IPS-20b (cell line): ENCODE measurements at regions not wholly inside any gene's neighbourhood (a gene's known extent, or its start where the extent isn't known, plus 50 kb on each side); places are given as distances from the start of the nearest gene placed in this dataset.
"Not testable (repeated sequence)": the region's sequence is repeated elsewhere in the genome, so short reads cannot be mapped to it uniquely, and the experiment has no call there.

Experiments used
- H3K27ac ChIP-seq: one replicate; pipeline ENCODE4 v1.5.1; 2013; ENCODE audit warnings: low read length
- H3K27me3 ChIP-seq: 2 replicates; pipeline ENCODE4 v1.6.1; 2013; ENCODE audit warnings: mild to moderate bottlenecking, low read length, inconsistent platforms; ENCODE audit not compliant: insufficient read depth
- H3K36me3 ChIP-seq: 2 replicates; pipeline ENCODE4 v1.6.1; 2013; ENCODE audit warnings: low read depth, mild to moderate bottlenecking, inconsistent platforms, low read length, moderate library complexity; ENCODE audit not compliant: insufficient read depth
- H3K4me1 ChIP-seq: 2 replicates; pipeline ENCODE4 v1.6.1; 2013; ENCODE audit warnings: mild to moderate bottlenecking, control low read depth, inconsistent platforms, low read length, moderate library complexity; ENCODE audit not compliant: insufficient read depth
- H3K4me3 ChIP-seq: 2 replicates; pipeline ENCODE4 v1.5.1; 2013; ENCODE audit warnings: mild to moderate bottlenecking, low read length, inconsistent platforms
- H3K9ac ChIP-seq: 2 replicates; pipeline ENCODE4 v1.6.1; 2013; ENCODE audit warnings: low read depth, mild to moderate bottlenecking, inconsistent platforms, low read length, moderate library complexity
- H3K9me3 ChIP-seq: 2 replicates; pipeline ENCODE4 v1.6.1; 2013; ENCODE audit warnings: mild to moderate bottlenecking, low read depth, low read length, inconsistent platforms; ENCODE audit not compliant: insufficient read depth

GRCh38 chr5:112579599-112580170 lies 158.0 kb upstream of the APC start:
- no peak overlapping the region for H3K27ac ChIP-seq
- no peaks in the 10 kb centered on the region for H3K4me1 ChIP-seq
- H3K4me3 ChIP-seq = no peak overlapping the region
- no peaks in the 10 kb centered on the region for H3K9me3 ChIP-seq
- no peak overlapping the region for H3K9ac ChIP-seq
- no peaks in the 10 kb centered on the region for H3K27me3 ChIP-seq
- H3K36me3 ChIP-seq = no peaks in the 10 kb centered on the region

GRCh38 chr5:112581811-112582320 lies 155.8 kb upstream of the APC start:
- no peaks in the 10 kb centered on the region for H3K27me3 ChIP-seq
- no peaks in the 10 kb centered on the region; the same call in 1 of the 2 replicates for H3K4me1 ChIP-seq
- H3K4me3 ChIP-seq = no peak overlapping the region
- no peaks in the 10 kb centered on the region for H3K36me3 ChIP-seq
- no peak overlapping the region for H3K27ac ChIP-seq
- no peak overlapping the region for H3K9ac ChIP-seq
- H3K9me3 ChIP-seq = no peaks in the 10 kb centered on the region

- Histone ChIP-seq H3K36me3 (no peaks in the 10 kb centered on the region), H3K9me3 (no peaks in the 10 kb centered on the region), H3K4me3 (no peak overlapping the region), H3K27ac (no peak overlapping the region), H3K4me1 (no peaks in the 10 kb centered on the region; the same call in 1 of the 2 replicates), H3K9ac (no peak overlapping the region), H3K27me3 (no peaks in the 10 kb centered on the region)
Measured at GRCh38 chr5:112583166-112583565, 154.5 kb upstream of the APC start.

GRCh38 chr5:112584781-112585180 lies 152.9 kb upstream of the APC start:
- Histone ChIP-seq H3K36me3 (no peaks in the 10 kb centered on the region), H3K9ac (no peak overlapping the region), H3K27ac (no peak overlapping the region), H3K4me3 (no peak overlapping the region), H3K27me3 (no peaks in the 10 kb centered on the region), H3K9me3 (no peaks in the 10 kb centered on the region), H3K4me1 (no peaks in the 10 kb centered on the region; the same call in 1 of the 2 replicates)

GRCh38 chr5:112586596-112587062 lies 151.1 kb upstream of the APC start:
- Histone ChIP-seq H3K4me3 (no peak overlapping the region), H3K36me3 (no peaks in the 10 kb centered on the region), H3K4me1 (no peaks in the 10 kb centered on the region; the same call in 1 of the 2 replicates), H3K9ac (no peak overlapping the region), H3K9me3 (no peaks in the 10 kb centered on the region), H3K27me3 (no peaks in the 10 kb centered on the region), H3K27ac (no peak overlapping the region)

- H3K4me3 ChIP-seq, H3K9ac ChIP-seq, H3K27me3 ChIP-seq, H3K27ac ChIP-seq, H3K36me3 ChIP-seq, H3K9me3 ChIP-seq, H3K4me1 ChIP-seq: not testable (repeated sequence)
Measured at GRCh38 chr5:112590858-112591257, 146.8 kb upstream of the APC start.

GRCh38 chr5:112594095-112594850 lies 143.4 kb upstream of the APC start:
- Histone ChIP-seq H3K27ac (no peak overlapping the region), H3K9me3 (no peaks in the 10 kb centered on the region), H3K36me3 (no peaks in the 10 kb centered on the region), H3K4me3 (no peak overlapping the region), H3K4me1 (no peaks in the 10 kb centered on the region), H3K9ac (no peak overlapping the region), H3K27me3 (no peaks in the 10 kb centered on the region)

GRCh38 chr5:112594941-112595340 lies 142.7 kb upstream of the APC start:
- no peak overlapping the region for H3K9ac ChIP-seq
- H3K4me1 ChIP-seq = no peaks in the 10 kb centered on the region
- no peaks in the 10 kb centered on the region for H3K9me3 ChIP-seq
- H3K27me3 ChIP-seq = no peaks in the 10 kb centered on the region
- no peaks in the 10 kb centered on the region for H3K36me3 ChIP-seq
- H3K4me3 ChIP-seq = no peak overlapping the region
- no peak overlapping the region for H3K27ac ChIP-seq

GRCh38 chr5:112597831-112598230 lies 139.9 kb upstream of the APC start:
- H3K4me3 ChIP-seq = no peak overlapping the region
- H3K27ac ChIP-seq = no peak overlapping the region
- no peaks in the 10 kb centered on the region for H3K4me1 ChIP-seq
- no peaks in the 10 kb centered on the region for H3K36me3 ChIP-seq
- H3K27me3 ChIP-seq = no peaks in the 10 kb centered on the region
- H3K9me3 ChIP-seq = no peaks in the 10 kb centered on the region
- no peak overlapping the region for H3K9ac ChIP-seq

- H3K36me3 ChIP-seq, H3K9me3 ChIP-seq, H3K27ac ChIP-seq, H3K9ac ChIP-seq, H3K4me3 ChIP-seq, H3K27me3 ChIP-seq, H3K4me1 ChIP-seq: not testable (repeated sequence)
Measured at GRCh38 chr5:112600510-112600909, 137.2 kb upstream of the APC start.

GRCh38 chr5:112604732-112605630 lies 132.7 kb upstream of the APC start:
- Histone ChIP-seq H3K36me3 (no peaks in the 10 kb centered on the region), H3K27ac (no peak overlapping the region), H3K9me3 (no peaks in the 10 kb centered on the region), H3K27me3 (no peaks in the 10 kb centered on the region), H3K9ac (no peak overlapping the region), H3K4me1 (no peaks in the 10 kb centered on the region), H3K4me3 (no peak overlapping the region)
